ENCODE measurements at regions not wholly inside any gene's neighbourhood (a gene's known extent, or its start where the extent isn't known, plus 50 kb on each side); places are given as distances from the start of the nearest gene placed in this dataset.

DNA sequence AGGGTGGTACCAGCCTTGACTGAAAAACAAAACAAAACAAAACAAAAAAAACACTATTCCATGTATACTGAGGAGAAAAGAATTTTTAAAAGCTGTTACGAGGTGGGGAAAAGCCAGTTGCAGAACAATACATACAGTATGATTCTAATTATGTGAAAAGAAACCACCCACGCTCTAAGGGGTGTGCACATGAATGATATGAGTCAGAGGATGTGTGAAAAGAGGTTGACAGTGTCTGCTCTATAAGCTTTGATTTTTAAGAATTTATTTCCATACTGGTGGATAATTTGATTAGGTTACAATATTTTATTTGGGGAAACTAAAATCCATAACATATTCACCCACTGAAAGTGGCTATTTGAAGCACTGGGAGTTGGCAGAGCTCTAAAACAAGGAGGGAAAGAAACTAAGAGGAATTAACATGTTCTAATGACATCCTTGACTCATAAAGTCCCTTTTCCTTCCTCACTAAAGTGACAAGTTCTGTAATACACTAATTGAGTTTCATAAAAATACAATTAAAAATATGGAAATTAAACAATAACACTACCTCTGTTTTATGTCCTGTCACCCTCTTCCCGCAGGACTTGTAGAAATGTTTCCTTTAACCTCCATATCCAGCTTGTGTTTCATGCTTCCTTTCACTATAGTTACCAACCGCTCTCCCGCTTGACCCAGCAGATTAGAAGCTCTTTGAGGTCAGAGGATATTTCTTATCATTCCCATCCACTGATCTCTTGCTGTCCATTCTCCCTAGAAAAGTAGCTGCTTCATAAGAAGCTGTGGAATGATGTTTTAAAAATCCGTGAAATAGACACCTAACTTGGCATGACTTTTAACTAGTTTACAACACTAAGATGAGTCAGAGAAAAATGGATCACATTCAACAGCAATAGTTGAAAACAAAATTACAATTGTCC is 118.6 kb upstream of the CCDC28A start:
- Mint-ChIP-seq H3K4me3 (no peak overlapping the region), H3K4me1 (ENCODE audit: low read depth) (peaks cover 25% of the 10 kb centered on the region), H3K36me3 (ENCODE audit: low read depth) (no peaks in the 10 kb centered on the region), H3K27ac (peak overlapping the region; percentile 36), H3K9me3 (no peaks in the 10 kb centered on the region), H3K27me3 (ENCODE audit: low read depth) (peaks cover 28% of the 10 kb centered on the region)
- intact Hi-C loops (cut with micrococcal nuclease), result loop anchor here (1.0 to 5.0 kb wide), 5 partner anchors 38 to 636 kb away; partner anchors contain the start of genes CCDC28A, HEBP2 and TXLNB
- CTCF ChIA-PET, result interaction anchor here (1.2 to 2.9 kb wide), 3 partner anchors 37 to 67 kb away, joined by 3 to 11 read pairs (median 4); no protein-coding TSS in a partner anchor
- DNase-seq, result peak; percentile 76

DNA sequence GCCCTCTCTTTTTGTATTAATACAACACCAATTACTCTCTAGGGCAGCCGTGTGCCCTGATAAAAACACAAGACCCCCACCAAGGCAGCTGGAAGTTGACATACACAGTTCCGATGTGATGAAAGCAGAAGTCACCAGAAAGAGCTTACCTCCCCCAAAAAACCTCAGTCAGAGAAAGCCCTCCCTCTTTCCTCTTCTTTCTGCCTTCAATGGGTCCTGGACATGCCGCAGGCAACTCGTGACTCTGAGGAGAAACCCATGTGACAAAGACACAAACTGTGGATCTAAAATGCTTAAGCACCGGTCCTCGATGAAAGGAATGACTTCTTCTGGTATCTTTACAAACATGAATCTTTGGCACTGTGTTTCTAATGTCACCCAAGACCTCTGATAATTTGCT is 117.7 kb upstream of the CCDC28A start:
- H3K9me3 Mint-ChIP-seq, result no peaks in the 10 kb centered on the region
- no peak overlapping the region for H3K4me3 Mint-ChIP-seq
- DNase-seq, result no peak
- CTCF ChIA-PET, result interaction anchor here (1.1 to 2.9 kb wide), 3 partner anchors 37 to 67 kb away, joined by 3 to 11 read pairs (median 5); no protein-coding TSS in a partner anchor
- no peak overlapping the region for H3K27ac Mint-ChIP-seq
- H3K36me3 Mint-ChIP-seq (ENCODE audit: low read depth), result no peaks in the 10 kb centered on the region
- H3K4me1 Mint-ChIP-seq (ENCODE audit: low read depth), result peaks cover 28% of the 10 kb centered on the region
- intact Hi-C loops (cut with micrococcal nuclease), result loop anchor here (1.0 to 2.0 kb wide), 3 partner anchors 37 to 635 kb away; partner anchors contain the start of genes CCDC28A and TXLNB
- peaks cover 22% of the 10 kb centered on the region for H3K27me3 Mint-ChIP-seq (ENCODE audit: low read depth)

DNA sequence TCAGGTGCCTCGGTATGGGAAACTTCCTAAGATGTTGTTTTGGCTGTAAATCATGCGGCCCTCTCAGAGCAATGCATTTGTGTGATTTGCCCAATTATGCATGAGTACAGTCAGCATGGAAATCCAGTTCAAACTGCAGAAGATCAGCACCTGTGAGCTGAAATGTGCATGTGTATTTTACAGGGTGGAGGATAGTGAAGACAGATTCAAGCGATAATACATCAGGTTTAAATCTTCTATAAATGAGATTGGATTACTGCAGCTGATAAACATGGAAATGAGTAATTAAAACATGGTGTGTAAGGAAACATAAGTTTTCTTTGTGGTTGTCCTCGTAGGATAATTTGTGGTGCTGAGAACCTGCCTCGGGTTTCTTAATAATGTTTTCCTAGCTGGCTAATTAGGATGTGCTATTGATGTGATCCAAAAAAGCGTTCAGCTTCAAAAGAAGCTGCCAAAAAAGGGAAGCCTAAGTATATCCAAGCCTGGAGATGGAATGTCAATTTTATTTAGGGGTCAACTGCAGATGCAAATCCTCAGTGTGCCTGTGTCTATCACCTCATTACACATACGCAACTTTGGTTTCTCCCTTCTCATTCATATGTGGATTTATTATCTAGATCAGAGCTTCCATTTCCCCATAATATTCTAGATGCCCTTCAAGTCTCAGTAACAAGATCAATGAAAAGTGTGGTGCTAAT is 117.1 kb upstream of the CCDC28A start:
- CTCF ChIA-PET, result interaction anchor here (1.1 to 2.9 kb wide), 3 partner anchors 36 to 68 kb away, joined by 3 to 11 read pairs (median 5); no protein-coding TSS in a partner anchor
- Mint-ChIP-seq H3K9me3 (no peaks in the 10 kb centered on the region), H3K27me3 (ENCODE audit: low read depth) (peaks cover 21% of the 10 kb centered on the region), H3K36me3 (ENCODE audit: low read depth) (no peaks in the 10 kb centered on the region), H3K4me1 (ENCODE audit: low read depth) (peaks cover 28% of the 10 kb centered on the region), H3K27ac (no peak overlapping the region), H3K4me3 (no peak overlapping the region)
- no peak for DNase-seq
- intact Hi-C loops (cut with micrococcal nuclease), result no loop called here

DNA sequence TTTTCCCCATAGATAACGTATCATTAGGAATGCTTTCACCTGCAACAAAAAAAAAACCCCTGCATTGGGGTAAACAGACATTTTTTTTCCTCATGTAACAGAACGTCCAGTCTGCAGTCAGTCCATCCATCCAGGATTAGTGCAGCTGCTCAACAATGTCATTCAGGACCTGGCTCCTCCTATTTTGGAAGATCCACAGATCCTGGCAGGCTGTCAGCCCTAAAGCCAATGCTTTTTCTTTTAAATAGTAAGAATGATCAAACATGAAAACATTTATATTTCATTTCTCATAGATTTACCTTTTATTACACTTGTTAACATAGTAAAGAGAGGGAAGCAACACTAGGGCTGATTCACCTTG is 116.5 kb upstream of the CCDC28A start:
- peaks cover 21% of the 10 kb centered on the region for H3K27me3 Mint-ChIP-seq (ENCODE audit: low read depth)

GRCh38 chr6:138659998-138660397 is 113.6 kb upstream of the CCDC28A start:
- H3K9me3 Mint-ChIP-seq, result no peaks in the 10 kb centered on the region
- no peak overlapping the region for H3K27ac Mint-ChIP-seq
- H3K27me3 Mint-ChIP-seq (ENCODE audit: low read depth), result peaks cover 14% of the 10 kb centered on the region
- no peak for DNase-seq
- no peak overlapping the region for H3K4me3 Mint-ChIP-seq
- H3K4me1 Mint-ChIP-seq (ENCODE audit: low read depth), result peaks cover 13% of the 10 kb centered on the region
- intact Hi-C loops (cut with micrococcal nuclease), result no loop called here
- CTCF ChIA-PET, result no interaction called here
- H3K36me3 Mint-ChIP-seq (ENCODE audit: low read depth), result no peaks in the 10 kb centered on the region

More for the DNA sequence above, 116.5 kb upstream of the CCDC28A start:
- H3K4me1 Mint-ChIP-seq (ENCODE audit: low read depth), result peaks cover 28% of the 10 kb centered on the region
- no peak overlapping the region for H3K27ac Mint-ChIP-seq
- no peak for DNase-seq
- CTCF ChIA-PET, result interaction anchor here (1.1 to 2.9 kb wide), 2 partner anchors 66 to 69 kb away, joined by 5 to 11 read pairs; no protein-coding TSS in a partner anchor
- no peak overlapping the region for H3K4me3 Mint-ChIP-seq
- no peaks in the 10 kb centered on the region for H3K9me3 Mint-ChIP-seq
- no peaks in the 10 kb centered on the region for H3K36me3 Mint-ChIP-seq (ENCODE audit: low read depth)
- intact Hi-C loops (cut with micrococcal nuclease), result no loop called here

- Mint-ChIP-seq H3K27ac (no peak overlapping the region), H3K36me3 (ENCODE audit: low read depth) (no peaks in the 10 kb centered on the region), H3K4me3 (no peak overlapping the region), H3K4me1 (ENCODE audit: low read depth) (peaks cover 6% of the 10 kb centered on the region), H3K9me3 (no peaks in the 10 kb centered on the region), H3K27me3 (ENCODE audit: low read depth) (peaks cover 3% of the 10 kb centered on the region)
- intact Hi-C loops (cut with micrococcal nuclease), result no loop called here
- no peak for DNase-seq
- CTCF ChIA-PET, result interaction anchor here (1.0 to 1.2 kb wide), 2 partner anchors 8 to 14 kb away, joined by 3 read pairs; no protein-coding TSS in a partner anchor
These were observed 111.1 kb upstream of the CCDC28A start for GRCh38 chr6:138662471-138662870.

DNA sequence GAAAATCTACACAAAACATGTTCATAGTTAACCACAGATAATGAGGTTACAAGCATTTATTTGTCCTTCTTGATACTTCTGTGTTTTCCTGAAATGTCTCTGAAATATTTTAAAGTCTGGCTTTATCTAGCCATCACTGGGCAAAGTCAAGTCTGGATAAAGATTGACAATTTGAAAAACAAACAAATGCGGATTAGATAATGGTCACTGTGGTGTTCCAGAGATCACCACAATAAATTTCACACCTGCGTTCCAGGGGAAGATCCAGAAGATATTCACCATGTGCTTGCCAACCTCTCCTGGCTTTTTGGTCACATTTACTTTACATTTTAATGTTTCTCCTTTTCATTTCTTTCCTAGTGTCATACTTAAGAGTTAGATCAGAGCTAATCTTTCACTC is 109.7 kb upstream of the CCDC28A start:
- no peaks in the 10 kb centered on the region for H3K9me3 Mint-ChIP-seq
- H3K4me3 Mint-ChIP-seq, result no peak overlapping the region
- no peaks in the 10 kb centered on the region for H3K36me3 Mint-ChIP-seq (ENCODE audit: low read depth)
- H3K27me3 Mint-ChIP-seq (ENCODE audit: low read depth), result no peaks in the 10 kb centered on the region
- CTCF ChIA-PET, result interaction anchor here (1.1 to 1.3 kb wide), 2 partner anchors 73 to 102 kb away, joined by 3 read pairs; no protein-coding TSS in a partner anchor
- DNase-seq, result no peak
- H3K27ac Mint-ChIP-seq, result no peak overlapping the region
- intact Hi-C loops (cut with micrococcal nuclease), result no loop called here
- H3K4me1 Mint-ChIP-seq (ENCODE audit: low read depth), result peaks cover 6% of the 10 kb centered on the region

DNA sequence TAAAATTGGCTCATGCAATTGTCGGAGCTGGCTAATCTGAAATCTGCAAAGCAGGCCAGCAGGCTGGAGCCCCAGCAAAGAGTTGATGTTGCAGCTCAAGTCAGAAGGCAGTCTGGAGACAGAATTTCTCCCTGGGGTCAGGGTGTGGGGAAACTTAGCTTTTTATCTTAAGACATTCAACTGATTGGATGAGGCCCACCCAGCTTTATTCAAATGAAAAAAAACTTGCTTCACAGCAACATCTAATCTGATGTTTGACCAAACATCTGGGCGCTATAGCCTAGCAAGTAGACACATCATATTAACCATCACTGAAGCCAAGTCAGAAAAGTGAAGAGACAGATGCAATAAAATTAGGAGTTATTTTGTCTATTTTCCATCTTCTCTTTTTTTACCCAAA is 108.8 kb upstream of the CCDC28A start:
- H3K27me3 Mint-ChIP-seq (ENCODE audit: low read depth), result no peaks in the 10 kb centered on the region
- no peaks in the 10 kb centered on the region for H3K36me3 Mint-ChIP-seq (ENCODE audit: low read depth)
- CTCF ChIA-PET, result interaction anchor here (0.7 to 1.3 kb wide), 3 partner anchors 27 to 101 kb away, joined by 3 read pairs; no protein-coding TSS in a partner anchor
- intact Hi-C loops (cut with micrococcal nuclease), result no loop called here
- no peak for DNase-seq
- no peak overlapping the region for H3K27ac Mint-ChIP-seq
- H3K4me1 Mint-ChIP-seq (ENCODE audit: low read depth), result peaks cover 5% of the 10 kb centered on the region
- no peaks in the 10 kb centered on the region for H3K9me3 Mint-ChIP-seq
- no peak overlapping the region for H3K4me3 Mint-ChIP-seq

DNA sequence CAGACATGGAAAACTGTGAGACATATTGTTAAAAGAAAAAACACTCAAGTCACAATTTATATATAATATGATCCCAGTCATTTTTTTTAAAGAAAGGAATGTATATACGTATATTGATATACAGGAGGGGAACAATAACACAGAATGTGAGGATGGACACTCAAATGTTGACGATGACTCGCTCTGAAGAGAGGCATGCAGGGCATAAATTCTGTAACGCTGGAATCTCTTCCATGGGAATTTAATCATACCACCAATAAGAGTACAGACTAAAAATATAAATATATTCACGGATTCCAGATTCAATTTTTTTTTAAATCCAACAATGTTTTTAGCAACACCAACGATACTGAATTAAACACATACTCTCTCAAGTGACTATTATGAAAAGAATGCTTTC is 106.9 kb upstream of the CCDC28A start:
- Mint-ChIP-seq H3K36me3 (ENCODE audit: low read depth) (no peaks in the 10 kb centered on the region), H3K4me3 (no peak overlapping the region), H3K9me3 (no peaks in the 10 kb centered on the region), H3K4me1 (ENCODE audit: low read depth) (no peaks in the 10 kb centered on the region), H3K27me3 (ENCODE audit: low read depth) (no peaks in the 10 kb centered on the region), H3K27ac (no peak overlapping the region)
- DNase-seq, result no peak
- CTCF ChIA-PET, result no interaction called here
- intact Hi-C loops (cut with micrococcal nuclease), result no loop called here

DNA sequence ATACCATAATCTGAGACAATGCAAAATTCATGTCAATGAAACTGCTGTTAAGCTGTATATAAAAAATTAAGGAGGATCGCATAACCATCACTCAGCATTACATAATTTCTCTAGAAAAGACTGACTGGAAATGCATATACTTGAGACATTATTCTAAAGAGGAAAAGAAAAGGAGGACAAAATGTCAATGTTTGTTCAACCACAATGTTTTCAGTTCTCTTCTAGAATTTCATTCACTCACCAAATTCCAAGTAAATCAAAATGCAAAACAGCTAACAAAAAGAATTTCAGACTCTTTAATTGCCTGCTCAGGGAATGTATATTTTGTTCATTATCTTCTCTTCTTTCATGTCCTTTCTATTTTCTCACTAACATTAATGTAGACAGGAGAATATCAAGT is 106.2 kb upstream of the CCDC28A start:
- no peak overlapping the region for H3K27ac Mint-ChIP-seq
- intact Hi-C loops (cut with micrococcal nuclease), result no loop called here
- H3K9me3 Mint-ChIP-seq, result no peaks in the 10 kb centered on the region
- DNase-seq, result no peak
- no peaks in the 10 kb centered on the region for H3K27me3 Mint-ChIP-seq (ENCODE audit: low read depth)
- CTCF ChIA-PET, result no interaction called here
- H3K36me3 Mint-ChIP-seq (ENCODE audit: low read depth), result no peaks in the 10 kb centered on the region
- H3K4me1 Mint-ChIP-seq (ENCODE audit: low read depth), result no peaks in the 10 kb centered on the region
- H3K4me3 Mint-ChIP-seq, result no peak overlapping the region

GRCh38 chr6:138671351-138671750 is 102.2 kb upstream of the CCDC28A start:
- no peaks in the 10 kb centered on the region for H3K4me1 Mint-ChIP-seq (ENCODE audit: low read depth)
- H3K36me3 Mint-ChIP-seq (ENCODE audit: low read depth), result no peaks in the 10 kb centered on the region
- H3K4me3 Mint-ChIP-seq, result no peak overlapping the region
- H3K9me3 Mint-ChIP-seq, result no peaks in the 10 kb centered on the region
- CTCF ChIA-PET, result interaction anchor here (1.9 kb wide), 1 partner anchor 20 kb away, joined by 6 read pairs; no protein-coding TSS in a partner anchor
- DNase-seq, result no peak
- no peak overlapping the region for H3K27ac Mint-ChIP-seq
- intact Hi-C loops (cut with micrococcal nuclease), result no loop called here
- no peaks in the 10 kb centered on the region for H3K27me3 Mint-ChIP-seq (ENCODE audit: low read depth)

DNA sequence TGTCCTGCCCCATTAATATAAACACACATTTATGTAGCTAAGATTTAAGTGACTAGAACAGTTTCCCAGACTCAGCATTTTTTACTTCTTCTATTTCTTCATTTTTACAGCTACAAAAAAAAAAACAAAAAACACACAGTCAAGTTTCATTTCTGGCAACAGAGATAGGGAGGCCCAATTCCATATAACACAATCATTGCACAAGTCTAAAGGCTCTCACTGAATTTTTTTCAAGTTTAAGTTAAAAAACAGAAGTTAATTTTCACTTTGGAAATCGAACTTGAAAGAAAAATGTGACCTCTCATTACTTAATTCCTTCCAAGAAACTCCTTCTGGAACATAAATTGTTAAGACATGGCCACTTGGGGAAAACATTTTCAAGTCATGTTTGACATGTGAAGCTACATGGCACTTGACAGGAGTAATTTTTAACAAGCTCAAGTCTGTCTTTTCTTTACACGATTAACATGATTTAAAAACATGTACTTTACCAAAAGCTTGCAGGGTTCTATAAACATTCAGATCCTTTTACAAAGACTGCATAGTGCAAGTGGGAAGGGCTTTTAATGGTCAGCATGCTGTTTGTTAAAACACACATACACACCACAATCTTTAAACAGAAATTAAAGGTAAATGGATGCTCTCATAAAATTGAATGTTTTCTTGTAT is 100.1 kb upstream of the CCDC28A start:
- no peaks in the 10 kb centered on the region for H3K27me3 Mint-ChIP-seq (ENCODE audit: low read depth)
- no peak overlapping the region for H3K4me3 Mint-ChIP-seq
- H3K27ac Mint-ChIP-seq, result no peak overlapping the region
- CTCF ChIA-PET, result interaction anchor here (0.6 to 1.9 kb wide), 6 partner anchors 18 to 250 kb away, joined by 3 to 6 read pairs (median 4); no protein-coding TSS in a partner anchor
- no peaks in the 10 kb centered on the region for H3K36me3 Mint-ChIP-seq (ENCODE audit: low read depth)
- H3K4me1 Mint-ChIP-seq (ENCODE audit: low read depth), result no peaks in the 10 kb centered on the region
- DNase-seq, result no peak
- no peaks in the 10 kb centered on the region for H3K9me3 Mint-ChIP-seq
- intact Hi-C loops (cut with micrococcal nuclease), result no loop called here
